ENCODE measurements at regions not wholly inside any gene's neighbourhood (a gene's known extent, or its start where the extent isn't known, plus 50 kb on each side); places are given as distances from the start of the nearest gene placed in this dataset.

GRCh38 chr6:14246876-14247275 is 129.3 kb downstream of the CD83 start:
- DNase-seq (ENCODE audit: low read depth in 2 of 2), result no peak
- TF ChIP-seq CTCF (conservative IDR thresholded peaks at IDR 0.05 in 1 of 2, IDR thresholded peaks at IDR 0.05 in 1 of 2; ENCODE audit: low read depth in 1 of 2, low read length in 2 of 2) (no peak), EZH2 (IDR thresholded peaks at IDR 0.05; ENCODE audit: low read length, missing control alignments) (no peak)
- Histone ChIP-seq H3K27me3 (ENCODE audit: control insufficient read depth, insufficient read depth, low read length) (no peaks in the 10 kb centered on the region), H2AFZ (ENCODE audit: low read length) (no peak overlapping the region), H3K79me2 (ENCODE audit: control insufficient read depth, insufficient read depth, low read length) (no peaks in the 10 kb centered on the region), H3K4me2 (ENCODE audit: extremely low read depth, insufficient read depth, low read length) (no peak overlapping the region), H3K36me3 (ENCODE audit: control insufficient read depth, insufficient read depth, low read length) (no peaks in the 10 kb centered on the region), H3K27ac (ENCODE audit: insufficient read depth, low read length) (no peak overlapping the region), H3K4me3 (replicated peaks in 1 of 4; ENCODE audit: control extremely low read depth in 1 of 4, insufficient read depth in 1 of 4, low read depth in 3 of 4, low read length in 4 of 4) (no peak overlapping the region), H4K20me1 (ENCODE audit: control insufficient read depth, extremely low read depth, insufficient read depth, low read length) (no peaks in the 10 kb centered on the region), H3K9ac (ENCODE audit: insufficient read depth, low read length) (no peak overlapping the region), H3K4me1 (ENCODE audit: control insufficient read depth, extremely low read depth, insufficient read depth, low read length) (no peaks in the 10 kb centered on the region), H3K9me3 (ENCODE audit: control insufficient read depth, insufficient read depth, low read depth, low read length) (no peaks in the 10 kb centered on the region)

- no peak overlapping the region for H3K4me2 ChIP-seq (ENCODE audit: extremely low read depth, insufficient read depth, low read length)
- H3K4me1 ChIP-seq (ENCODE audit: control insufficient read depth, extremely low read depth, insufficient read depth, low read length), result no peaks in the 10 kb centered on the region
- H3K79me2 ChIP-seq (ENCODE audit: control insufficient read depth, insufficient read depth, low read length), result no peaks in the 10 kb centered on the region
- H3K9me3 ChIP-seq (ENCODE audit: control insufficient read depth, insufficient read depth, low read depth, low read length), result no peaks in the 10 kb centered on the region
- no peak overlapping the region for H3K27ac ChIP-seq (ENCODE audit: insufficient read depth, low read length)
- TF ChIP-seq EZH2 (IDR thresholded peaks at IDR 0.05; ENCODE audit: low read length, missing control alignments) (no peak), CTCF (conservative IDR thresholded peaks at IDR 0.05 in 1 of 2, IDR thresholded peaks at IDR 0.05 in 1 of 2; ENCODE audit: low read depth in 1 of 2, low read length in 2 of 2) (no peak)
- no peak overlapping the region for H2AFZ ChIP-seq (ENCODE audit: low read length)
- no peaks in the 10 kb centered on the region for H3K27me3 ChIP-seq (ENCODE audit: control insufficient read depth, insufficient read depth, low read length)
- H3K36me3 ChIP-seq (ENCODE audit: control insufficient read depth, insufficient read depth, low read length), result no peaks in the 10 kb centered on the region
- H3K4me3 ChIP-seq (replicated peaks in 1 of 4; ENCODE audit: control extremely low read depth in 1 of 4, insufficient read depth in 1 of 4, low read depth in 3 of 4, low read length in 4 of 4), result no peak overlapping the region
- H4K20me1 ChIP-seq (ENCODE audit: control insufficient read depth, extremely low read depth, insufficient read depth, low read length), result no peaks in the 10 kb centered on the region
- no peak for DNase-seq (ENCODE audit: low read depth in 2 of 2)
- no peak overlapping the region for H3K9ac ChIP-seq (ENCODE audit: insufficient read depth, low read length)
Observed at GRCh38 chr6:14250573-14250972, 133.0 kb downstream of the CD83 start.

GRCh38 chr6:14252271-14252850 is 134.8 kb downstream of the CD83 start:
- H3K9me3 ChIP-seq (ENCODE audit: control insufficient read depth, insufficient read depth, low read depth, low read length), result no peaks in the 10 kb centered on the region
- no peak overlapping the region for H3K4me3 ChIP-seq (replicated peaks in 1 of 4; ENCODE audit: control extremely low read depth in 1 of 4, insufficient read depth in 1 of 4, low read depth in 3 of 4, low read length in 4 of 4)
- DNase-seq (ENCODE audit: low read depth in 2 of 2), result no peak
- no peaks in the 10 kb centered on the region for H3K4me1 ChIP-seq (ENCODE audit: control insufficient read depth, extremely low read depth, insufficient read depth, low read length)
- H2AFZ ChIP-seq (ENCODE audit: low read length), result no peak overlapping the region
- H3K4me2 ChIP-seq (ENCODE audit: extremely low read depth, insufficient read depth, low read length), result no peak overlapping the region
- no peaks in the 10 kb centered on the region for H3K79me2 ChIP-seq (ENCODE audit: control insufficient read depth, insufficient read depth, low read length)
- TF ChIP-seq CTCF (conservative IDR thresholded peaks at IDR 0.05 in 1 of 2, IDR thresholded peaks at IDR 0.05 in 1 of 2; ENCODE audit: low read depth in 1 of 2, low read length in 2 of 2), result no peak
- no peaks in the 10 kb centered on the region for H3K36me3 ChIP-seq (ENCODE audit: control insufficient read depth, insufficient read depth, low read length)
- no peaks in the 10 kb centered on the region for H4K20me1 ChIP-seq (ENCODE audit: control insufficient read depth, extremely low read depth, insufficient read depth, low read length)
- H3K27me3 ChIP-seq (ENCODE audit: control insufficient read depth, insufficient read depth, low read length), result no peaks in the 10 kb centered on the region
- no peak overlapping the region for H3K9ac ChIP-seq (ENCODE audit: insufficient read depth, low read length)
- H3K27ac ChIP-seq (ENCODE audit: insufficient read depth, low read length), result no peak overlapping the region
